ENCODE measurements at regions not wholly inside any gene's neighbourhood (a gene's known extent, or its start where the extent isn't known, plus 50 kb on each side); places are given as distances from the start of the nearest gene placed in this dataset.

DNA sequence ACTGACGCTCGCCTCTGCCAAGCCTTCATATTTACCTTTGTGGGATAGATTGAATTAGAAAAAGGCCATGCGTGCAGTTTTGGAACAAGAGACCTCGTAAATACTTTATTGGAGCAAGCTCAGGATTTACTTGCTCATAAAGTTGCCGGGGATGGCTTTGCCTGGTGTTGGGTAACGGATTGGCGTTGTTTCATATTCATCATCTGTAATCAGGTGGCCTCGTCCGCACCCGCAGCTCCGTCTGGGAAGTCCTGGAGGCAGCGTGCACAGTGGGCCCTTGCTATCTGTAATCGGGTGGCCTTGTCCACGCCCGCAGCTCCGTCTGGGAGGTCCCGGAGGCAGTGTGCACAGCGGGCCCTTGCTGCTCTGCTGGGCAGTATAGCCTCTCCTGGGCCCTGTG, 1209.3 kb downstream of the BRD1 start:
- DNase-seq (ENCODE audit: low read depth, low spot score) (no peak), ATAC-seq (no peak)
- no peak for TF ChIP-seq SP1 (IDR thresholded peaks at IDR 0.05; ENCODE audit: low read depth)
- TF ChIP-seq SIN3A (IDR thresholded peaks at IDR 0.05; ENCODE audit: low read depth): no peak
- no peak for TF ChIP-seq ZFX (IDR thresholded peaks at IDR 0.05)
- TF ChIP-seq JUND (IDR thresholded peaks at IDR 0.05): no peak
- TF ChIP-seq ZNF274 (IDR thresholded peaks at IDR 0.05; ENCODE audit: low read depth, low read length): no peak
- no peak for TF ChIP-seq POLR2AphosphoS5 (IDR thresholded peaks at IDR 0.05; ENCODE audit: low read depth, low read length)
- no peak for TF ChIP-seq FOSL1 (IDR thresholded peaks at IDR 0.05; ENCODE audit: low read depth)
- no peak for TF ChIP-seq EZH2 (IDR thresholded peaks at IDR 0.05)
- TF ChIP-seq, protein P1, sequence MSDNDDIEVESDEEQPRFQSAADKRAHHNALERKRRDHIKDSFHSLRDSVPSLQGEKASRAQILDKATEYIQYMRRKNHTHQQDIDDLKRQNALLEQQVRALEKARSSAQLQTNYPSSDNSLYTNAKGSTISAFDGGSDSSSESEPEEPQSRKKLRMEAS (IDR thresholded peaks at IDR 0.05): no peak
- no peak for TF ChIP-seq SRF (IDR thresholded peaks at IDR 0.05; ENCODE audit: low read depth)
- TF ChIP-seq, protein P2, sequence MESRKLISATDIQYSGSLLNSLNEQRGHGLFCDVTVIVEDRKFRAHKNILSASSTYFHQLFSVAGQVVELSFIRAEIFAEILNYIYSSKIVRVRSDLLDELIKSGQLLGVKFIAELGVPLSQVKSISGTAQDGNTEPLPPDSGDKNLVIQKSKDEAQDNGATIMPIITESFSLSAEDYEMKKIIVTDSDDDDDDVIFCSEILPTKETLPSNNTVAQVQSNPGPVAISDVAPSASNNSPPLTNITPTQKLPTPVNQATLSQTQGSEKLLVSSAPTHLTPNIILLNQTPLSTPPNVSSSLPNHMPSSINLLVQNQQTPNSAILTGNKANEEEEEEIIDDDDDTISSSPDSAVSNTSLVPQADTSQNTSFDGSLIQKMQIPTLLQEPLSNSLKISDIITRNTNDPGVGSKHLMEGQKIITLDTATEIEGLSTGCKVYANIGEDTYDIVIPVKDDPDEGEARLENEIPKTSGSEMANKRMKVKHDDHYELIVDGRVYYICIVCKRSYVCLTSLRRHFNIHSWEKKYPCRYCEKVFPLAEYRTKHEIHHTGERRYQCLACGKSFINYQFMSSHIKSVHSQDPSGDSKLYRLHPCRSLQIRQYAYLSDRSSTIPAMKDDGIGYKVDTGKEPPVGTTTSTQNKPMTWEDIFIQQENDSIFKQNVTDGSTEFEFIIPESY (IDR thresholded peaks at IDR 0.05; ENCODE audit: extremely low read depth, insufficient replicate concordance, low read length): no peak
- TF ChIP-seq EZH2phosphoT487 (IDR thresholded peaks at IDR 0.05; ENCODE audit: borderline replicate concordance): no peak
- TF ChIP-seq CEBPB (IDR thresholded peaks at IDR 0.05; ENCODE audit: low read depth): no peak
- CTCF ChIA-PET: no interaction called here
- Histone ChIP-seq H3K9me3 (ENCODE audit: control insufficient read depth in 1 of 2, insufficient read depth in 1 of 2, low read depth in 1 of 2, low read length in 2 of 2) (no peaks in the 10 kb centered on the region), H3K4me1 (ENCODE audit: control insufficient read depth in 1 of 2, insufficient read depth in 2 of 2, low read length in 2 of 2) (no peaks in the 10 kb centered on the region), H3K4me2 (ENCODE audit: low read length) (no peak overlapping the region), H3K36me3 (ENCODE audit: control insufficient read depth in 1 of 2, insufficient read depth in 2 of 2, low read length in 2 of 2) (no peaks in the 10 kb centered on the region), H3K79me2 (ENCODE audit: insufficient read depth, low read length) (no peaks in the 10 kb centered on the region), H4K20me1 (ENCODE audit: insufficient read depth) (no peaks in the 10 kb centered on the region), H3K27ac (ENCODE audit: low read depth, low read length) (no peak overlapping the region), H3K27me3 (ENCODE audit: insufficient read depth, low read length) (no peaks in the 10 kb centered on the region), H2AFZ (ENCODE audit: low read depth, low read length, poor library complexity, severe bottlenecking) (no peak overlapping the region), H3K9me2 (ENCODE audit: insufficient read depth) (no peaks in the 10 kb centered on the region), H3K4me3 (replicated peaks in 1 of 2; ENCODE audit: low read depth in 1 of 2, low read length in 2 of 2) (no peak overlapping the region), H3K9ac (ENCODE audit: low read length) (no peak overlapping the region)
- no TSS peak for BruUV-seq (replicated peaks)
- RAD21 ChIA-PET (ENCODE audit: low non-redundant PET in 1 of 2, low total read pairs in 2 of 2, uncharacterized antibody in 2 of 2, unreplicated experiment in 2 of 2): no interaction called here
- intact Hi-C loops (cut with micrococcal nuclease): no loop called here
- POLR2A ChIA-PET: no interaction called here
